ENCODE measurements at regions not wholly inside any gene's neighbourhood (a gene's known extent, or its start where the extent isn't known, plus 50 kb on each side); places are given as distances from the start of the nearest gene placed in this dataset.

DNA sequence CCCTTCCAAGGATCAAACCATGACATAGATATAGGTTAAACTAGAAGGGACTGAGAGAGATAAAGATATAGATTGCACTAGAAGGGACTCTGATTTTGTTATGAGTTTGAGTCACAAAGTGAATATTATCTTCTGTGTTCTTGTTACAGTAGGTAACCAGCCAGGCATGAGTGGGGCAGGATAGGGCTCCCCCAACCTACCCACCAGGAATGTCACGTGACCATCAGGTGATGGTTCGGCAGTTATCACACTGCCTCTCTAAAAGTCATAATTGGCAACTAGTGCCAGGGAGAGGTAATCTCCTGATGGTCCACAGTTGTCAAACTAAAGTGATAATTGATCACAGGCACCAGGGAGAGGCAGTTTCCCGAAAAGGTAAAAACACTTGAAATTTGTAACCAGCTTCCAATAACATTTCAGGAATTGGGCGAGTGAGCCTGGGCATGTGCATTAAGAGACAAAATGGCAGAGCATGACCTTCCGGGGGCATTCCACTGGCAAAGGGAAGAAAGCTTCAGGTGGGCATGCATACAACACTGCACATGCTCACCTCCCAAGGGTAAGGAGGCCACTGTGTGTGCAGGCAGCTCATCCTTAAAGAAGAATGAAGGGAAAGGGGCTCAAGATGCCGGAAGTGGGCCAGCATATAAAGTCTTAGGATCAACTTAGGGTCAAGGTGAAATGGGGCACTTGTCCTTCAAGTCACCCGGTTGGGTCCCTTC lies 533.6 kb upstream of the HTR2C start:
- TF ChIP-seq, protein P1, sequence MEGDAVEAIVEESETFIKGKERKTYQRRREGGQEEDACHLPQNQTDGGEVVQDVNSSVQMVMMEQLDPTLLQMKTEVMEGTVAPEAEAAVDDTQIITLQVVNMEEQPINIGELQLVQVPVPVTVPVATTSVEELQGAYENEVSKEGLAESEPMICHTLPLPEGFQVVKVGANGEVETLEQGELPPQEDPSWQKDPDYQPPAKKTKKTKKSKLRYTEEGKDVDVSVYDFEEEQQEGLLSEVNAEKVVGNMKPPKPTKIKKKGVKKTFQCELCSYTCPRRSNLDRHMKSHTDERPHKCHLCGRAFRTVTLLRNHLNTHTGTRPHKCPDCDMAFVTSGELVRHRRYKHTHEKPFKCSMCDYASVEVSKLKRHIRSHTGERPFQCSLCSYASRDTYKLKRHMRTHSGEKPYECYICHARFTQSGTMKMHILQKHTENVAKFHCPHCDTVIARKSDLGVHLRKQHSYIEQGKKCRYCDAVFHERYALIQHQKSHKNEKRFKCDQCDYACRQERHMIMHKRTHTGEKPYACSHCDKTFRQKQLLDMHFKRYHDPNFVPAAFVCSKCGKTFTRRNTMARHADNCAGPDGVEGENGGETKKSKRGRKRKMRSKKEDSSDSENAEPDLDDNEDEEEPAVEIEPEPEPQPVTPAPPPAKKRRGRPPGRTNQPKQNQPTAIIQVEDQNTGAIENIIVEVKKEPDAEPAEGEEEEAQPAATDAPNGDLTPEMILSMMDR (IDR thresholded peaks at IDR 0.05), result no peak
- no peak for TF ChIP-seq POLR2A (IDR thresholded peaks at IDR 0.05)
